Breast epithelium (tissue), 4 donors: ENCODE measurements at regions not wholly inside any gene's neighbourhood (a gene's known extent, or its start where the extent isn't known, plus 50 kb on each side); places are given as distances from the start of the nearest gene placed in this dataset.

Experiments
- DNase-seq, 2 donors: peaks; one replicate each; pipeline ENCODE4 v3.0.0-alpha.2; 2019; ENCODE audit warnings: low spot score in 2 of 2
- H3K27ac ChIP-seq, 2 donors: fragments of 200-600 bp; sonication (generic) in 1 of 2; one replicate each; pipeline ENCODE4 v1.5.1; 2016 to 2019; ENCODE audit warnings: mild to moderate bottlenecking in 1 of 2
- H3K27me3 ChIP-seq, 2 donors: fragments of 200-600 bp; sonication (generic) in 1 of 2; one replicate each; pipeline versions ENCODE4 v1.5.1 to v1.6.0; 2017 to 2019; ENCODE audit warnings: control low read depth in 1 of 2, mild to moderate bottlenecking in 1 of 2
- H3K36me3 ChIP-seq: fragments of 200-600 bp; one replicate; pipeline ENCODE4 v1.5.1; 2019
- H3K4me1 ChIP-seq, 2 donors: fragments of 200-600 bp; sonication (generic); one replicate each; pipeline ENCODE4 v1.5.1; 2016 to 2019; ENCODE audit warnings: control low read depth in 1 of 2
- H3K4me3 ChIP-seq, 3 donors: fragments of 200-600 bp; sonication (generic); 1 replicate in 2 of 3; 2 replicates in 1 of 3; pipeline ENCODE4 v1.5.1; 2016 to 2019; ENCODE audit warnings: mild to moderate bottlenecking in 3 of 3, moderate library complexity in 2 of 3
- H3K9me3 ChIP-seq, 2 donors: fragments of 200-600 bp; sonication (generic) in 1 of 2; one replicate each; pipeline ENCODE4 v1.5.1; 2016 to 2019; ENCODE audit warnings: control low read depth in 1 of 2
- POLR2A ChIP-seq: fragments of 450-650 bp; IDR thresholded peaks from one replicate; pipeline ENCODE4 v1.6.1; 2016; ENCODE audit warnings: antibody characterized with exemption, mild to moderate bottlenecking, moderate library complexity
- POLR2AphosphoS5 ChIP-seq, 3 donors: sonication (generic); formaldehyde crosslinking; IDR thresholded peaks; one replicate each; pipeline ENCODE4 v1.6.1; 2017; ENCODE audit warnings: antibody characterized with exemption in 3 of 3
- intact Hi-C: fragments of 100-400 bp; cut with DNase I; formaldehyde crosslinking; loops from one replicate; pipeline ENCODE4 v1.15.1; 2023; ENCODE audit warnings: low total_unique reads
- TF ChIP-seq, protein P1 (sequence below), 3 donors: fragments of 450-650 bp; IDR thresholded peaks; one replicate each; pipeline ENCODE4 v1.5.1; 2016 to 2017; ENCODE audit warnings: antibody characterized with exemption in 3 of 3, mild to moderate bottlenecking in 3 of 3, moderate library complexity in 3 of 3

GRCh38 chr7:82676777-82677463 lies 233.3 kb upstream of the CACNA2D1 start:
- DNase-seq: no peak
- no peak overlapping the region for H3K27ac ChIP-seq
- no peaks in the 10 kb centered on the region for H3K9me3 ChIP-seq
- no peak overlapping the region for H3K4me3 ChIP-seq
- no peaks in the 10 kb centered on the region for H3K27me3 ChIP-seq
- intact Hi-C loops: no loop called here
- no peaks in the 10 kb centered on the region for H3K36me3 ChIP-seq
- no peak for TF ChIP-seq POLR2AphosphoS5 (IDR thresholded peaks at IDR 0.05)
- no peak for TF ChIP-seq POLR2A
- TF ChIP-seq, protein P1, sequence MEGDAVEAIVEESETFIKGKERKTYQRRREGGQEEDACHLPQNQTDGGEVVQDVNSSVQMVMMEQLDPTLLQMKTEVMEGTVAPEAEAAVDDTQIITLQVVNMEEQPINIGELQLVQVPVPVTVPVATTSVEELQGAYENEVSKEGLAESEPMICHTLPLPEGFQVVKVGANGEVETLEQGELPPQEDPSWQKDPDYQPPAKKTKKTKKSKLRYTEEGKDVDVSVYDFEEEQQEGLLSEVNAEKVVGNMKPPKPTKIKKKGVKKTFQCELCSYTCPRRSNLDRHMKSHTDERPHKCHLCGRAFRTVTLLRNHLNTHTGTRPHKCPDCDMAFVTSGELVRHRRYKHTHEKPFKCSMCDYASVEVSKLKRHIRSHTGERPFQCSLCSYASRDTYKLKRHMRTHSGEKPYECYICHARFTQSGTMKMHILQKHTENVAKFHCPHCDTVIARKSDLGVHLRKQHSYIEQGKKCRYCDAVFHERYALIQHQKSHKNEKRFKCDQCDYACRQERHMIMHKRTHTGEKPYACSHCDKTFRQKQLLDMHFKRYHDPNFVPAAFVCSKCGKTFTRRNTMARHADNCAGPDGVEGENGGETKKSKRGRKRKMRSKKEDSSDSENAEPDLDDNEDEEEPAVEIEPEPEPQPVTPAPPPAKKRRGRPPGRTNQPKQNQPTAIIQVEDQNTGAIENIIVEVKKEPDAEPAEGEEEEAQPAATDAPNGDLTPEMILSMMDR (IDR thresholded peaks at IDR 0.05): no peak
- no peaks in the 10 kb centered on the region for H3K4me1 ChIP-seq

DNA sequence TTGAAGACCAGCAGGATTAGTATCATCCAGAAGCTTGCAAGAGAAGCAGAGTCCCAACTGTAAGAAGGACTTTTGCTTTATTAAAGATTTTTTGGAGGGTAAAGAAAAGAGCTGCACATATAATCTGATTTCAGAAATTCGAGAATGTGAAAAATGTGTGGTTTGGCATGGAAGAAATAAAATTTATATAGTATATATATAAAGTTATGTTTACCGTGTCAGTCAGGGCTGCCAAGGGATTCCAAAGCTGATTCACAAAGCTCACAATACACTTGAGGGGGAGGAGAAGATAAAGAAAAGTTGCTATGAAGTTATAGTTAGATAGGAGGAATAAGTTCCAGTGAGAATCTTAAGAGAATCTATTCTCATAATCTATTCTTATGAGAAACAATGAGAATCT lies 231.8 kb upstream of the CACNA2D1 start:
- no peak for DNase-seq
- Histone ChIP-seq H3K9me3 (no peaks in the 10 kb centered on the region), H3K27ac (no peak overlapping the region)

GRCh38 chr7:82674268-82674667 lies 230.7 kb upstream of the CACNA2D1 start:
- Histone ChIP-seq H3K27me3 (no peaks in the 10 kb centered on the region), H3K9me3 (no peaks in the 10 kb centered on the region), H3K4me3 (no peak overlapping the region), H3K27ac (no peak overlapping the region), H3K4me1 (no peaks in the 10 kb centered on the region), H3K36me3 (no peaks in the 10 kb centered on the region)
- no peak for TF ChIP-seq POLR2AphosphoS5 (IDR thresholded peaks at IDR 0.05)
- TF ChIP-seq, protein P1 (IDR thresholded peaks at IDR 0.05): no peak
- TF ChIP-seq POLR2A: no peak
- intact Hi-C loops: no loop called here
- no peak for DNase-seq

More for the DNA sequence above, 231.8 kb upstream of the CACNA2D1 start:
- H3K36me3 ChIP-seq: no peaks in the 10 kb centered on the region
- H3K27me3 ChIP-seq: no peaks in the 10 kb centered on the region
- TF ChIP-seq POLR2A: no peak
- TF ChIP-seq, protein P1 (IDR thresholded peaks at IDR 0.05): no peak
- TF ChIP-seq POLR2AphosphoS5 (IDR thresholded peaks at IDR 0.05): no peak
- H3K4me3 ChIP-seq: no peak overlapping the region
- H3K4me1 ChIP-seq: no peaks in the 10 kb centered on the region
- intact Hi-C loops: no loop called here

DNA sequence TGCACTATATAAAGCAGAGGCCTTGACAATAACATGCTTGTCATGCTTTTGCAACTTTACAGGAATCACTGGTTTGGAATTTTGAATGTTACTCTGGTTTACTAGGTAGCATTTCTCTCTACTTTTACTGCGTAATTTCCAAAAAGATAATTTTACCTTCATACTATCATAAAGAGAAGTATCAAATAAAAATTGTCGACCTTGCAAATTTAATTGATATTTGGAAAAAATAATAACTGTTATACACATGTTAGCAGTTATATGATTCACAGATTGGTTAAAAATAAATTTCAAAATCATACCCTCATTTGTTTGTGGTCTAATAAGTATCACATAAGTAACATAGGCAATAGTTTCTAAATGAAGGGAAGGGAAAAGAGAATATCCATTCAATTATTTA lies 228.5 kb upstream of the CACNA2D1 start:
- H3K9me3 ChIP-seq: no peaks in the 10 kb centered on the region
- no peak overlapping the region for H3K4me3 ChIP-seq
- TF ChIP-seq POLR2A (no peak), POLR2AphosphoS5 (IDR thresholded peaks at IDR 0.05) (no peak)
- TF ChIP-seq, protein P1 (IDR thresholded peaks at IDR 0.05): no peak
- H3K27me3 ChIP-seq: no peaks in the 10 kb centered on the region
- H3K27ac ChIP-seq: no peak overlapping the region
- DNase-seq: no peak
- no peaks in the 10 kb centered on the region for H3K36me3 ChIP-seq
- intact Hi-C loops: no loop called here
- no peaks in the 10 kb centered on the region for H3K4me1 ChIP-seq

- Histone ChIP-seq H3K4me3 (no peak overlapping the region), H3K27me3 (no peaks in the 10 kb centered on the region), H3K27ac (no peak overlapping the region), H3K4me1 (no peaks in the 10 kb centered on the region), H3K9me3 (no peaks in the 10 kb centered on the region), H3K36me3 (no peaks in the 10 kb centered on the region)
- intact Hi-C loops: no loop called here
- DNase-seq: no peak
- TF ChIP-seq, protein P1 (IDR thresholded peaks at IDR 0.05): no peak
- TF ChIP-seq POLR2AphosphoS5 (IDR thresholded peaks at IDR 0.05): no peak
- TF ChIP-seq POLR2A: no peak
These were observed 225.6 kb upstream of the CACNA2D1 start for GRCh38 chr7:82669141-82669540.
